Tibial nerve (tissue), 4 donors: ENCODE measurements at regions not wholly inside any gene's neighbourhood (a gene's known extent, or its start where the extent isn't known, plus 50 kb on each side); places are given as distances from the start of the nearest gene placed in this dataset.
A peak's percentile ranks its signal among the peaks of the same experiment; 100 is the strongest.

Experiments
- CTCF ChIP-seq, 5 experiments: fragments of 200-600 bp in 3 of 5; fragments of 450-650 bp in 2 of 5; sonication (generic) in 3 of 5; IDR thresholded peaks; one replicate each; pipeline ENCODE4 v1.5.1; 2016 to 2019; ENCODE audit warnings: antibody characterized with exemption in 5 of 5, mild to moderate bottlenecking in 3 of 5, moderate library complexity in 2 of 5
- EP300 ChIP-seq, 2 donors: sonication (generic); formaldehyde crosslinking; IDR thresholded peaks; one replicate each; pipeline ENCODE4 v1.6.1; 2017; ENCODE audit warnings: antibody characterized with exemption in 2 of 2, mild to moderate bottlenecking in 1 of 2

GRCh38 chr16:82456683-82457082, 170.1 kb upstream of the CDH13 start:
- no peak for TF ChIP-seq EP300 (IDR thresholded peaks at IDR 0.05)
- peak in 4 of 5 experiments; percentile 41 to 56 (median 46) for TF ChIP-seq CTCF (IDR thresholded peaks at IDR 0.05)
